Mucosa of descending colon (tissue), 3 donors: ENCODE measurements at regions not wholly inside any gene's neighbourhood (a gene's known extent, or its start where the extent isn't known, plus 50 kb on each side); places are given as distances from the start of the nearest gene placed in this dataset.

Experiments used
- ATAC-seq: fragments of 200-7000 bp; cut with Tn5 transposase; one replicate; pipeline ENCODE4 v1.9.1; 2020; ENCODE audit warnings: mild to moderate bottlenecking, moderate library complexity
- DNase-seq, 3 donors: peaks; one replicate each; pipeline ENCODE4 v3.0.0-alpha.2; 2020
- H3K36me3 ChIP-seq: fragments of 200-600 bp; one replicate; pipeline ENCODE4 v1.8.0; 2021; ENCODE audit warnings: low read depth, mild to moderate bottlenecking
- H3K4me1 ChIP-seq: fragments of 200-600 bp; one replicate; pipeline ENCODE4 v1.8.0; 2021; ENCODE audit warnings: low read depth, mild to moderate bottlenecking
- H3K4me3 ChIP-seq: fragments of 200-600 bp; one replicate; pipeline ENCODE4 v1.8.0; 2021; ENCODE audit warnings: mild to moderate bottlenecking
- H3K9me3 ChIP-seq: fragments of 200-600 bp; one replicate; pipeline ENCODE4 v1.8.0; 2021; ENCODE audit warnings: mild to moderate bottlenecking
- CTCF ChIP-seq: fragments of 200-600 bp; IDR thresholded peaks from one replicate; pipeline ENCODE4 v1.8.0; 2022; ENCODE audit warnings: antibody characterized with exemption, mild to moderate bottlenecking
- intact Hi-C, 2 donors: fragments of 100-400 bp; cut with DNase I in 1 of 2; cut with micrococcal nuclease in 1 of 2; formaldehyde crosslinking; loops; one replicate each; pipeline versions ENCODE4 v1.11.0 to v1.11.1; 2022; cut with DNase I, micrococcal nuclease
- donor health status: DM: no; HTN: no; CAD: no; lungs with moderate emphysema.
- donor health status: DM: no; HTN: no; CAD: no.
- donor health status: DM: no; HTN: yes; CAD: no.

DNA sequence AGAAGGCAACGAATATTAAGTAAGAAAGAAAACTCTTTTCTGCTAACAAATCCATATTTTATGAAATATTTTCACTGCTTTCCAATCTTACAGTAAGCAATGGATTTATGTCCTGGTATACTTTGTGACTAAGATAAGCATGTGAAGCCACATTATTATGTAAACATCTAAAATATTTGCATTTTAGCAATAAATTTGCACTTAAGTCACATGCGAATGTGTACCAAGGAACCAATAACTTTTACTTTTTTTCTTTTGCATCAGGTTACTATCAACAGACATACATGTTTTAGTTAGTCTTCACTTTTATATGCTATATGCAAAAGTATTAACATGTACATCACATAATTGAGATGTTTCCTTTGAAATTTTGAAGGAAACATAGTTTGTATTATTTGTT, 536.7 kb downstream of the SLITRK6 start:
- H3K4me3 ChIP-seq, result no peak overlapping the region
- ATAC-seq, result no peak
- TF ChIP-seq CTCF, result no peak
- no peaks in the 10 kb centered on the region for H3K36me3 ChIP-seq
- intact Hi-C loops, result no loop called here
- H3K9me3 ChIP-seq, result no peaks in the 10 kb centered on the region
- DNase-seq, result no peak
- no peaks in the 10 kb centered on the region for H3K4me1 ChIP-seq

GRCh38 chr13:85261757-85262346, 537.4 kb downstream of the SLITRK6 start:
- no peak overlapping the region for H3K4me3 ChIP-seq
- H3K9me3 ChIP-seq, result no peaks in the 10 kb centered on the region
- intact Hi-C loops, result no loop called here
- no peaks in the 10 kb centered on the region for H3K4me1 ChIP-seq
- no peaks in the 10 kb centered on the region for H3K36me3 ChIP-seq
- ATAC-seq (no peak), DNase-seq (no peak)
- no peak for TF ChIP-seq CTCF

DNA sequence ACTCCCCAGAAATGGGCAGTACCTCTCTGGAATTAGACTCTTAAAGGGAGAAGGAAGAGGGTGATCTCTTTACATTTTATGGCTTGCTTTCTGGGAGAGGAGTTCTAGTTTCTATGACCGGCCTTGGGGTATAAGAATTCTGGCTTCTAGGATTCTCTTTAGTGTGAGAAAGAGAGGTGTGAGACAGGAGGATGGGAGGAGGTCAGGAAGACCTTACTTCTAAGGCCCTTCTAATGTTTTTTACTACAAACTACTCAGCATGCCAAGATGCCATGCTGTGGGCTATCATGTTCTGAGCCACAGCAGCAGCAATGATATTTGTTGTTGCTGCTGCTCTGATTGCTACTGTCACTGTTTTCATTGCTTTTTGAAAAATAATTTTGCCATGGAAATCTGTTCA, 538.3 kb downstream of the SLITRK6 start:
- ATAC-seq (no peak), DNase-seq (no peak)
- Histone ChIP-seq H3K9me3 (no peaks in the 10 kb centered on the region), H3K36me3 (no peaks in the 10 kb centered on the region), H3K4me1 (no peaks in the 10 kb centered on the region), H3K4me3 (no peak overlapping the region)
- no peak for TF ChIP-seq CTCF
- intact Hi-C loops, result no loop called here

- intact Hi-C loops, result no loop called here
- no peak for TF ChIP-seq CTCF
- H3K9me3 ChIP-seq, result no peaks in the 10 kb centered on the region
- no peak overlapping the region for H3K4me3 ChIP-seq
- H3K36me3 ChIP-seq, result no peaks in the 10 kb centered on the region
- DNase-seq (no peak), ATAC-seq (no peak)
- no peaks in the 10 kb centered on the region for H3K4me1 ChIP-seq
Observed at GRCh38 chr13:85255978-85256377, 543.2 kb downstream of the SLITRK6 start.

DNA sequence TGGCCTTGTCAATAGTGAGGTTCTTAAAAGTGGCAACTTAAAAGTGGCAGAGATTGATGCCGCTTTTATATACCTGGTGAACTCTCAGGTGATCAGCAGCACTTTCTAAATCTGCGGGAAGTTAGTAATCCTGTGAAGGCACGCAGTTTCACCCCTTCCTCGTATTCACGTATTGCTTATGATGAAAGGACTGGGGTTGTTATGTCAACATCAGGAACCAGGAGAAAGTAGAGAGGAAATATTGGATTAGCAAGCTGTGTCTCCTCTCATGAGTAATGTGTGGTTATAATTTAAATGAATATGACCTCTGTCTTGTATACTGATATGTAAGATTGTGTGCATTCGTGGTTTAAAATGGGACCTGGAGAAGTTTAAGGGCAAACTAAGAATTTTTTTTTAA, 544.6 kb downstream of the SLITRK6 start:
- no peaks in the 10 kb centered on the region for H3K4me1 ChIP-seq
- no peak overlapping the region for H3K4me3 ChIP-seq
- no peaks in the 10 kb centered on the region for H3K36me3 ChIP-seq
- intact Hi-C loops, result no loop called here
- ATAC-seq (no peak), DNase-seq (no peak)
- no peaks in the 10 kb centered on the region for H3K9me3 ChIP-seq
- no peak for TF ChIP-seq CTCF

DNA sequence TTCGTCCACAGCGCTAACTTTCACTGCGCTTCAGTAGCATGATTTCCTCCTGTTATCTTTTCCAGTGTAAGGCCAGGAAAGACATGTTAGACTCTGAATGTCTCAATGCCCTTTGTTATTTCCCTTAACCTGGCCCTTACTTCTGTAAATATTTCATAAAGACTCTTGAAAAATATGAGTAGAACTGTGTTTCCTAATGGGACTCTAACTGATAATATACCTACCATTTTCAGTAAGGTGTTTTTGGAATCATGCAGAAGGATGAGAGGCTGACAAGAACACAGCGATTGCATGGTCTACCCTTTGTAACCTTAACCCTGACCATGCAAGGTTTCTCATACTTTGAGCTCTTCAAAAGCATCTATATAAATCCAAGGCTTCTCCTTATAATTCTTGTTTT, 550.1 kb downstream of the SLITRK6 start:
- Histone ChIP-seq H3K4me1 (no peaks in the 10 kb centered on the region), H3K4me3 (no peak overlapping the region), H3K9me3 (no peaks in the 10 kb centered on the region), H3K36me3 (no peaks in the 10 kb centered on the region)
- DNase-seq (no peak), ATAC-seq (no peak)
- intact Hi-C loops, result no loop called here
- TF ChIP-seq CTCF, result no peak
